GM23338 (cell line): ENCODE measurements at regions not wholly inside any gene's neighbourhood (a gene's known extent, or its start where the extent isn't known, plus 50 kb on each side); places are given as distances from the start of the nearest gene placed in this dataset.

ENCODE experiments used
- CREB1 ChIP-seq: fragments of 250-450 bp; sonication (Bioruptor Pico); IDR thresholded peaks from 2 replicates; pipeline ENCODE4 v1.5.0; 2020; ENCODE audit warnings: low read depth, mild to moderate bottlenecking, moderate library complexity
- CTCF ChIP-seq, 2 experiments: fragments of 200-600 bp in 1 of 2; sonication (generic) in 1 of 2; conservative IDR thresholded peaks; 2 replicates each; pipeline versions ENCODE4 v1.5.1 to v1.6.1; 2016 to 2017; ENCODE audit warnings: antibody characterized with exemption in 2 of 2, low read depth in 2 of 2, mild to moderate bottlenecking in 2 of 2, moderate library complexity in 1 of 2
- ETS1 ChIP-seq: IDR thresholded peaks from 2 replicates; pipeline ENCODE4 v1.6.1; 2016; ENCODE audit warnings: antibody characterized with exemption
- EZH2 ChIP-seq: fragments of 200-600 bp; sonication (generic); IDR thresholded peaks from one replicate; pipeline ENCODE4 v1.8.0; 2017; ENCODE audit warnings: antibody characterized with exemption, mild to moderate bottlenecking, low read depth; ENCODE audit not compliant: unreplicated experiment
- EZH2phosphoT487 ChIP-seq: fragments of 200-600 bp; sonication (generic); IDR thresholded peaks from one replicate; pipeline ENCODE4 v1.8.1; 2018; ENCODE audit warnings: antibody characterized with exemption; ENCODE audit not compliant: unreplicated experiment
- JUNB ChIP-seq: IDR thresholded peaks from one replicate; pipeline ENCODE4 v1.6.1; 2016; ENCODE audit warnings: antibody characterized with exemption; ENCODE audit not compliant: unreplicated experiment
- NANOG ChIP-seq: IDR thresholded peaks from 2 replicates; pipeline ENCODE4 v1.6.1; 2016; ENCODE audit warnings: antibody characterized with exemption, borderline replicate concordance
- POLR2AphosphoS5 ChIP-seq: IDR thresholded peaks from 2 replicates; pipeline ENCODE4 v1.6.1; 2016; ENCODE audit warnings: antibody characterized with exemption, low read depth
- REST ChIP-seq: IDR thresholded peaks from one replicate; pipeline ENCODE4 v1.6.1; 2018; ENCODE audit warnings: antibody characterized with exemption; ENCODE audit not compliant: unreplicated experiment
- STAT1 ChIP-seq: IDR thresholded peaks from one replicate; pipeline ENCODE4 v1.6.1; 2016; ENCODE audit warnings: antibody characterized with exemption; ENCODE audit not compliant: unreplicated experiment

GRCh38 chr6:44011350-44011920, 115.8 kb downstream of the MRPL14 start:
- no peak for TF ChIP-seq EZH2phosphoT487
- no peak for TF ChIP-seq CTCF (conservative IDR thresholded peaks at IDR 0.05; ENCODE audit: low read depth in 2 of 2)
- TF ChIP-seq EZH2 = no peak
- no peak for TF ChIP-seq ETS1
- TF ChIP-seq POLR2AphosphoS5 = no peak
- no peak for TF ChIP-seq CREB1
- TF ChIP-seq REST = no peak
- no peak for TF ChIP-seq NANOG
- no peak for TF ChIP-seq JUNB
- TF ChIP-seq STAT1 = no peak
